NB4 (cell line): ENCODE measurements at regions not wholly inside any gene's neighbourhood (a gene's known extent, or its start where the extent isn't known, plus 50 kb on each side); places are given as distances from the start of the nearest gene placed in this dataset.

Experiments
- POLR2A ChIP-seq: IDR thresholded peaks from 2 replicates; pipeline ENCODE4 v1.6.1; 2011; ENCODE audit warnings: mild to moderate bottlenecking; ENCODE audit not compliant: insufficient read length; ENCODE audit errors: extremely low read depth
- TF ChIP-seq, protein P1 (sequence below): IDR thresholded peaks from one replicate; pipeline ENCODE4 v1.5.1; 2012; ENCODE audit warnings: low read depth, low read length

DNA sequence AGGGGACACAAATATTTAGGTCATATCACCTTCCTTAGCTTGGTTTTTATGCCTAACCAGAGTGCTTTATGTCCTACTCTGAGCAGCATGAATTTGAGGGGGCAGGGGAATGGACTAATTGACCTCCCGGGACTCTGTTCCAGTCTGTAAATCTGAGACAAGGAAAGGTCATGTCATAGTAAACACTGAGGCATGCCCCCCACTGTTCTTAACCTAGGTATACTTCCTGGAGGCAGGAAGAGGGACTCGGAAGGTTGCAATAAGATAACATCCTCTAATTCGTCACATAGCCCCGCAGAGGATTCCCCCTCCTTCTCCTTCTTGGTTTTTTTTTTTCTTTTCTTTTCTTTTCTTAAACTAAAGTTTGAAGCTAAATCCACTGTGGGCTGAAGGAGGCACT is 540.3 kb upstream of the CADM1 start:
- TF ChIP-seq, protein P1, sequence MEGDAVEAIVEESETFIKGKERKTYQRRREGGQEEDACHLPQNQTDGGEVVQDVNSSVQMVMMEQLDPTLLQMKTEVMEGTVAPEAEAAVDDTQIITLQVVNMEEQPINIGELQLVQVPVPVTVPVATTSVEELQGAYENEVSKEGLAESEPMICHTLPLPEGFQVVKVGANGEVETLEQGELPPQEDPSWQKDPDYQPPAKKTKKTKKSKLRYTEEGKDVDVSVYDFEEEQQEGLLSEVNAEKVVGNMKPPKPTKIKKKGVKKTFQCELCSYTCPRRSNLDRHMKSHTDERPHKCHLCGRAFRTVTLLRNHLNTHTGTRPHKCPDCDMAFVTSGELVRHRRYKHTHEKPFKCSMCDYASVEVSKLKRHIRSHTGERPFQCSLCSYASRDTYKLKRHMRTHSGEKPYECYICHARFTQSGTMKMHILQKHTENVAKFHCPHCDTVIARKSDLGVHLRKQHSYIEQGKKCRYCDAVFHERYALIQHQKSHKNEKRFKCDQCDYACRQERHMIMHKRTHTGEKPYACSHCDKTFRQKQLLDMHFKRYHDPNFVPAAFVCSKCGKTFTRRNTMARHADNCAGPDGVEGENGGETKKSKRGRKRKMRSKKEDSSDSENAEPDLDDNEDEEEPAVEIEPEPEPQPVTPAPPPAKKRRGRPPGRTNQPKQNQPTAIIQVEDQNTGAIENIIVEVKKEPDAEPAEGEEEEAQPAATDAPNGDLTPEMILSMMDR: no peak
- TF ChIP-seq POLR2A: no peak
